HepG2 (cell line): ENCODE measurements at regions not wholly inside any gene's neighbourhood (a gene's known extent, or its start where the extent isn't known, plus 50 kb on each side); places are given as distances from the start of the nearest gene placed in this dataset.

Experiments
- ATAC-seq: fragments of 200-7000 bp; cut with Tn5 transposase; 3 replicates; pipeline ENCODE4 v1.9.1; 2020; ENCODE audit warnings: mild to moderate bottlenecking, moderate library complexity
- BruUV-seq: library from RNA; stranded (reverse); fragments of 400-500 nt; replicated peaks from 2 replicates; lab custom pipeline; 2021; lab: Mats Ljungman, UMichigan
- CTCF ChIA-PET: fragments of 300-600 bp; formaldehyde crosslinking; extraction: SDS; loops from one replicate; lab custom pipeline; 2021; ENCODE audit warnings: low total read pairs, inconsistent platforms, low intra/inter-chr PET ratio; lab: Yijun Ruan, JAX
- POLR2A ChIA-PET: fragments of 350-600 bp; sonication (Branson Sonifier 250); formaldehyde crosslinking; loops from one replicate; lab custom pipeline; 2020; ENCODE audit warnings: antibody characterized with exemption, inconsistent platforms; lab: Yijun Ruan, JAX
- DNase-seq: peaks from one replicate; pipeline ENCODE4 v3.0.0-alpha.2; 2015; ENCODE audit warnings: low spot score
- FAIRE-seq: peaks from 3 replicates; lab custom pipeline; 2011; peaks lifted over from hg19 to GRCh38; lab: Jason Lieb, UNC
- H2AFZ ChIP-seq: one replicate; pipeline ENCODE4 v1.6.1; 2011; ENCODE audit warnings: low read length, inconsistent platforms
- H3K27ac ChIP-seq: fragments of 300-600 bp; 3 replicates; pipeline ENCODE4 v1.8.0; 2011; ENCODE audit warnings: mixed run types, mild to moderate bottlenecking, mixed read lengths, low read length, inconsistent platforms; ENCODE audit not compliant: insufficient read depth; ENCODE audit errors: extremely low read length
- H3K27me3 ChIP-seq, 2 experiments: fragments of 200-600 bp in 1 of 2; 2 replicates in 1 of 2; 3 replicates in 1 of 2; pipeline versions ENCODE4 v1.6.0 to v1.8.0; 2011; ENCODE audit warnings: low read length in 2 of 2, mild to moderate bottlenecking in 2 of 2, moderate library complexity in 2 of 2, inconsistent platforms in 1 of 2; ENCODE audit not compliant: insufficient read depth in 2 of 2, control insufficient read depth in 1 of 2
- H3K36me3 ChIP-seq, 2 experiments: fragments of 200-600 bp in 1 of 2; replicated peaks in 1 of 2; 2 replicates in 1 of 2; 3 replicates in 1 of 2; pipeline versions ENCODE4 v1.5.1 to v1.8.0; 2011; ENCODE audit warnings: low read length in 2 of 2, inconsistent platforms in 1 of 2; ENCODE audit not compliant: insufficient read depth in 2 of 2, control insufficient read depth in 1 of 2
- H3K4me1 ChIP-seq: 2 replicates; pipeline ENCODE4 v1.5.1; 2012; ENCODE audit warnings: low read length, inconsistent platforms; ENCODE audit not compliant: insufficient read depth
- H3K4me2 ChIP-seq: 2 replicates; pipeline ENCODE4 v1.6.0; 2011; ENCODE audit warnings: low read depth, low read length, inconsistent platforms
- H3K4me3 ChIP-seq, 3 experiments: fragments of 200-600 bp in 1 of 3; sonication (generic), shearing (Covaris generic) in 1 of 3; replicated peaks in 1 of 3; 2 replicates each; pipeline ENCODE4 v1.5.1; 2011 to 2016; ENCODE audit warnings: low read length in 3 of 3, inconsistent platforms in 2 of 3, low read depth in 2 of 3, mild to moderate bottlenecking in 2 of 3, control low read depth in 1 of 3, mixed read lengths in 1 of 3; ENCODE audit not compliant: insufficient read depth in 1 of 3
- H3K79me2 ChIP-seq: one replicate; pipeline ENCODE4 v1.6.1; 2011; ENCODE audit warnings: low read length, inconsistent platforms; ENCODE audit not compliant: insufficient read depth
- H3K9ac ChIP-seq: 2 replicates; pipeline ENCODE4 v1.6.0; 2011; ENCODE audit warnings: mild to moderate bottlenecking, low read depth, low read length, inconsistent platforms; ENCODE audit not compliant: insufficient read depth
- H3K9me3 ChIP-seq: 2 replicates; pipeline ENCODE4 v1.5.1; 2012; ENCODE audit warnings: mild to moderate bottlenecking, low read length
- H4K20me1 ChIP-seq: 2 replicates; pipeline ENCODE4 v1.6.0; 2011; ENCODE audit warnings: inconsistent platforms, mild to moderate bottlenecking, low read length, moderate library complexity; ENCODE audit not compliant: insufficient read depth
- EP300 ChIP-seq, 3 experiments: sonication (generic) in 1 of 3; formaldehyde crosslinking in 1 of 3; IDR thresholded peaks; 2 replicates each; pipeline versions ENCODE4 v1.5.1 to v1.6.1; 2011 to 2020; ENCODE audit warnings: low read depth in 2 of 3, low read length in 2 of 3, borderline replicate concordance in 1 of 3, improper control_type of control experiment in 1 of 3, mild to moderate bottlenecking in 1 of 3, missing genetic modification reagents in 1 of 3, moderate library complexity in 1 of 3
- FIP1L1 ChIP-seq: fragments of 200-400 bp; formaldehyde crosslinking; IDR thresholded peaks from 2 replicates; pipeline ENCODE4 v1.6.1; 2018; ENCODE audit warnings: low read depth, mild to moderate bottlenecking, low read length, moderate library complexity, borderline replicate concordance; ENCODE audit not compliant: insufficient read depth
- GATAD1 ChIP-seq: IDR thresholded peaks from 2 replicates; pipeline ENCODE4 v1.6.1; 2016; ENCODE audit warnings: missing genetic modification reagents, missing compliant biosample characterization
- HMG20B ChIP-seq: conservative IDR thresholded peaks from 2 replicates; pipeline ENCODE4 v1.6.1; 2016; ENCODE audit warnings: missing genetic modification reagents, missing compliant biosample characterization
- HNRNPL ChIP-seq: fragments of 200-400 bp; formaldehyde crosslinking; IDR thresholded peaks from 2 replicates; pipeline ENCODE4 v1.6.1; 2017; ENCODE audit warnings: mild to moderate bottlenecking, low read depth, low read length
- PAWR ChIP-seq: sonication (generic); formaldehyde crosslinking; IDR thresholded peaks from 2 replicates; pipeline ENCODE4 v1.4.0; 2020; ENCODE audit warnings: missing genetic modification reagents, mild to moderate bottlenecking, borderline replicate concordance
- TBP ChIP-seq: sonication (generic); formaldehyde crosslinking; IDR thresholded peaks from 2 replicates; pipeline ENCODE4 v1.5.0; 2020; ENCODE audit warnings: missing genetic modification reagents
- ZFP91 ChIP-seq: sonication (generic); formaldehyde crosslinking; IDR thresholded peaks from 2 replicates; pipeline ENCODE4 v1.9.0; 2022; ENCODE audit warnings: missing genetic modification reagents, mild to moderate bottlenecking, borderline replicate concordance
- ZNF343 ChIP-seq: sonication (generic); formaldehyde crosslinking; IDR thresholded peaks from 2 replicates; pipeline ENCODE4 v1.4.0; 2020; ENCODE audit warnings: mild to moderate bottlenecking, missing genetic modification reagents
- WGBS: methylation state at CpG from one replicate; pipeline ENCODE4 v1.1.6; 2017; ENCODE audit warnings: low lambda C conversion rate; 5-methylcytosine and 5-hydroxymethylcytosine counted together
- in situ Hi-C: cut with HindIII; loops from 2 replicates; pipeline ENCODE4 v1.10.0; 2017; ENCODE audit warnings: low pct_unique_long_range_greater_than_20kb; ENCODE audit not compliant: extremely low pct_ligation_motif_present
- intact Hi-C: fragments of 100-400 bp; cut with micrococcal nuclease; formaldehyde crosslinking; loops from one replicate; pipeline ENCODE4 v1.10.0; 2022; ENCODE audit not compliant: unreplicated experiment
- TF ChIP-seq, protein P1 (sequence below): sonication (generic); formaldehyde crosslinking; IDR thresholded peaks from 2 replicates; pipeline ENCODE4 v1.5.1; 2020; ENCODE audit warnings: mild to moderate bottlenecking, missing genetic modification reagents, borderline replicate concordance
- TF ChIP-seq, protein P2 (sequence below): sonication (generic); formaldehyde crosslinking; IDR thresholded peaks from 2 replicates; pipeline ENCODE4 v1.4.0; 2020; ENCODE audit warnings: missing genetic modification reagents, mild to moderate bottlenecking, borderline replicate concordance
- TF ChIP-seq, protein P3 (sequence below): sonication (generic); formaldehyde crosslinking; IDR thresholded peaks from 2 replicates; pipeline ENCODE4 v1.4.0; 2020; ENCODE audit warnings: low read depth, mild to moderate bottlenecking, missing genetic modification reagents

GRCh38 chr12:17139931-17140330, 534.0 kb upstream of the LMO3 start:
- ATAC-seq, result no peak
- in situ Hi-C loops, result no loop called here
- Histone ChIP-seq H3K4me1 (no peaks in the 10 kb centered on the region), H3K4me2 (no peak overlapping the region), H3K27ac (no peak overlapping the region), H2AFZ (no peak overlapping the region), H3K36me3 (no peaks in the 10 kb centered on the region), H3K9me3 (peaks cover 10% of the 10 kb centered on the region; the same call in 1 of the 2 replicates), H3K79me2 (no peaks in the 10 kb centered on the region), H4K20me1 (no peaks in the 10 kb centered on the region), H3K9ac (no peak overlapping the region), H3K27me3 (no peaks in the 10 kb centered on the region), H3K4me3 (no peak overlapping the region)
- CTCF ChIA-PET, result no interaction called here
- DNase-seq, result no peak
- whole genome bisulfite sequencing, result 6% methylated on average over 2 of the region's 2 CpGs
- intact Hi-C loops, result loop anchor here (10.0 kb wide), 1 partner anchor 65 kb away; no protein-coding TSS in a partner anchor
- no TSS peak for BruUV-seq
- POLR2A ChIA-PET, result no interaction called here
- no peak for FAIRE-seq
- TF ChIP-seq TBP (CRISPR knock-in tag), result no peak
- TF ChIP-seq FIP1L1, result no peak
- no peak for TF ChIP-seq GATAD1
- TF ChIP-seq, protein P1, sequence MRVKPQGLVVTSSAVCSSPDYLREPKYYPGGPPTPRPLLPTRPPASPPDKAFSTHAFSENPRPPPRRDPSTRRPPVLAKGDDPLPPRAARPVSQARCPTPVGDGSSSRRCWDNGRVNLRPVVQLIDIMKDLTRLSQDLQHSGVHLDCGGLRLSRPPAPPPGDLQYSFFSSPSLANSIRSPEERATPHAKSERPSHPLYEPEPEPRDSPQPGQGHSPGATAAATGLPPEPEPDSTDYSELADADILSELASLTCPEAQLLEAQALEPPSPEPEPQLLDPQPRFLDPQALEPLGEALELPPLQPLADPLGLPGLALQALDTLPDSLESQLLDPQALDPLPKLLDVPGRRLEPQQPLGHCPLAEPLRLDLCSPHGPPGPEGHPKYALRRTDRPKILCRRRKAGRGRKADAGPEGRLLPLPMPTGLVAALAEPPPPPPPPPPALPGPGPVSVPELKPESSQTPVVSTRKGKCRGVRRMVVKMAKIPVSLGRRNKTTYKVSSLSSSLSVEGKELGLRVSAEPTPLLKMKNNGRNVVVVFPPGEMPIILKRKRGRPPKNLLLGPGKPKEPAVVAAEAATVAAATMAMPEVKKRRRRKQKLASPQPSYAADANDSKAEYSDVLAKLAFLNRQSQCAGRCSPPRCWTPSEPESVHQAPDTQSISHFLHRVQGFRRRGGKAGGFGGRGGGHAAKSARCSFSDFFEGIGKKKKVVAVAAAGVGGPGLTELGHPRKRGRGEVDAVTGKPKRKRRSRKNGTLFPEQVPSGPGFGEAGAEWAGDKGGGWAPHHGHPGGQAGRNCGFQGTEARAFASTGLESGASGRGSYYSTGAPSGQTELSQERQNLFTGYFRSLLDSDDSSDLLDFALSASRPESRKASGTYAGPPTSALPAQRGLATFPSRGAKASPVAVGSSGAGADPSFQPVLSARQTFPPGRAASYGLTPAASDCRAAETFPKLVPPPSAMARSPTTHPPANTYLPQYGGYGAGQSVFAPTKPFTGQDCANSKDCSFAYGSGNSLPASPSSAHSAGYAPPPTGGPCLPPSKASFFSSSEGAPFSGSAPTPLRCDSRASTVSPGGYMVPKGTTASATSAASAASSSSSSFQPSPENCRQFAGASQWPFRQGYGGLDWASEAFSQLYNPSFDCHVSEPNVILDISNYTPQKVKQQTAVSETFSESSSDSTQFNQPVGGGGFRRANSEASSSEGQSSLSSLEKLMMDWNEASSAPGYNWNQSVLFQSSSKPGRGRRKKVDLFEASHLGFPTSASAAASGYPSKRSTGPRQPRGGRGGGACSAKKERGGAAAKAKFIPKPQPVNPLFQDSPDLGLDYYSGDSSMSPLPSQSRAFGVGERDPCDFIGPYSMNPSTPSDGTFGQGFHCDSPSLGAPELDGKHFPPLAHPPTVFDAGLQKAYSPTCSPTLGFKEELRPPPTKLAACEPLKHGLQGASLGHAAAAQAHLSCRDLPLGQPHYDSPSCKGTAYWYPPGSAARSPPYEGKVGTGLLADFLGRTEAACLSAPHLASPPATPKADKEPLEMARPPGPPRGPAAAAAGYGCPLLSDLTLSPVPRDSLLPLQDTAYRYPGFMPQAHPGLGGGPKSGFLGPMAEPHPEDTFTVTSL (CRISPR knock-in tag), result no peak
- TF ChIP-seq HMG20B (CRISPR knock-in tag), result no peak
- TF ChIP-seq, protein P2, sequence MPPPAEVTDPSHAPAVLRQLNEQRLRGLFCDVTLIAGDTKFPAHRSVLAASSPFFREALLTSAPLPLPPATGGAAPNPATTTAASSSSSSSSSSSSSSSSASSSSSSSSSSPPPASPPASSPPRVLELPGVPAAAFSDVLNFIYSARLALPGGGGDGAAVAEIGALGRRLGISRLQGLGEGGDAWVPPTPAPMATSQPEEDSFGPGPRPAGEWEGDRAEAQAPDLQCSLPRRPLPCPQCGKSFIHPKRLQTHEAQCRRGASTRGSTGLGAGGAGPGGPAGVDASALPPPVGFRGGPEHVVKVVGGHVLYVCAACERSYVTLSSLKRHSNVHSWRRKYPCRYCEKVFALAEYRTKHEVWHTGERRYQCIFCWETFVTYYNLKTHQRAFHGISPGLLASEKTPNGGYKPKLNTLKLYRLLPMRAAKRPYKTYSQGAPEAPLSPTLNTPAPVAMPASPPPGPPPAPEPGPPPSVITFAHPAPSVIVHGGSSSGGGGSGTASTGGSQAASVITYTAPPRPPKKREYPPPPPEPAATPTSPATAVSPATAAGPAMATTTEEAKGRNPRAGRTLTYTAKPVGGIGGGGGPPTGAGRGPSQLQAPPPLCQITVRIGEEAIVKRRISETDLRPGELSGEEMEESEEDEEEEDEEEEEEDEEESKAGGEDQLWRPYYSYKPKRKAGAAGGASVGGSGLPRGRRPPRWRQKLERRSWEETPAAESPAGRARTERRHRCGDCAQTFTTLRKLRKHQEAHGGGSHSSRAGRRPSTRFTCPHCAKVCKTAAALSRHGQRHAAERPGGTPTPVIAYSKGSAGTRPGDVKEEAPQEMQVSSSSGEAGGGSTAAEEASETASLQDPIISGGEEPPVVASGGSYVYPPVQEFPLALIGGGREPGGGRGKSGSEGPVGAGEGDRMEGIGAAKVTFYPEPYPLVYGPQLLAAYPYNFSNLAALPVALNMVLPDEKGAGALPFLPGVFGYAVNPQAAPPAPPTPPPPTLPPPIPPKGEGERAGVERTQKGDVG, result no peak
- no peak for TF ChIP-seq HNRNPL
- TF ChIP-seq PAWR (CRISPR knock-in tag), result no peak
- TF ChIP-seq EP300 (IDR thresholded peaks at IDR 0.05; ENCODE audit: low read depth in 2 of 2, low read length in 2 of 2), result no peak
- no peak for TF ChIP-seq EP300 (CRISPR knock-in tag; IDR thresholded peaks at IDR 0.05; ENCODE audit: borderline replicate concordance)
- TF ChIP-seq, protein P3, sequence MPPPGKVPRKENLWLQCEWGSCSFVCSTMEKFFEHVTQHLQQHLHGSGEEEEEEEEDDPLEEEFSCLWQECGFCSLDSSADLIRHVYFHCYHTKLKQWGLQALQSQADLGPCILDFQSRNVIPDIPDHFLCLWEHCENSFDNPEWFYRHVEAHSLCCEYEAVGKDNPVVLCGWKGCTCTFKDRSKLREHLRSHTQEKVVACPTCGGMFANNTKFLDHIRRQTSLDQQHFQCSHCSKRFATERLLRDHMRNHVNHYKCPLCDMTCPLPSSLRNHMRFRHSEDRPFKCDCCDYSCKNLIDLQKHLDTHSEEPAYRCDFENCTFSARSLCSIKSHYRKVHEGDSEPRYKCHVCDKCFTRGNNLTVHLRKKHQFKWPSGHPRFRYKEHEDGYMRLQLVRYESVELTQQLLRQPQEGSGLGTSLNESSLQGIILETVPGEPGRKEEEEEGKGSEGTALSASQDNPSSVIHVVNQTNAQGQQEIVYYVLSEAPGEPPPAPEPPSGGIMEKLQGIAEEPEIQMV (CRISPR knock-in tag), result no peak
- TF ChIP-seq ZNF343, result no peak
- no peak for TF ChIP-seq ZFP91 (CRISPR knock-in tag)
